ENCODE measurements at regions not wholly inside any gene's neighbourhood (a gene's known extent, or its start where the extent isn't known, plus 50 kb on each side); places are given as distances from the start of the nearest gene placed in this dataset.

GRCh38 chr12:47023953-47024352, 55.5 kb upstream of the PCED1B start:
- TF ChIP-seq EP300 (IDR thresholded peaks at IDR 0.05) (no peak), EHF (CRISPR knock-in tag; IDR thresholded peaks at IDR 0.05) (no peak), TFCP2L1 (CRISPR knock-in tag; IDR thresholded peaks at IDR 0.05) (no peak)
